UCSD-AML1 (cell line): ENCODE measurements at regions not wholly inside any gene's neighbourhood (a gene's known extent, or its start where the extent isn't known, plus 50 kb on each side); places are given as distances from the start of the nearest gene placed in this dataset.

ENCODE experiments used
- DNase-seq: peaks from one replicate; lab custom pipeline; 2025; ENCODE audit not compliant: unreplicated experiment; lab: John Stamatoyannopoulos, UW

GRCh38 chr4:15130441-15130840 is 128.2 kb downstream of the CPEB2 start:
- no peak for DNase-seq

DNA sequence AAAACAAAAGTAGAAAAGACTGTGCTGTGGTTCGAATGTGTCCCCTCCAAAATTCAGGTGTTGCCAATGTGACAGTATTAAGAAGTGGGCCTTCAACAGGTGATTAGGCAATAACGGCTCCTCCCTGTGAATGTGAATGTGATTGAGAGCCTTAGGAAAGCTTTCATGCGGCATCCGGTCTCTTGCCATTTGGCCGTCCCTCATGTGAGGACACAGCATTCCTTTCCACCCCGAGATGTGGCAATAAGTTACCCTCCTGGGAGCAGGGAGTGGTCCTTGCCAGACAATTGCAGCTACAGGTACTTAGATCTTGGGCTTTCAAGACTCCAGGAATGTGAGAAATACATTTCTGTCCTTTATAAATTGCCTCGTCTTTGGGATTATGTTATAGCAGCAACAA is 129.3 kb downstream of the CPEB2 start:
- DNase-seq: no peak

DNA sequence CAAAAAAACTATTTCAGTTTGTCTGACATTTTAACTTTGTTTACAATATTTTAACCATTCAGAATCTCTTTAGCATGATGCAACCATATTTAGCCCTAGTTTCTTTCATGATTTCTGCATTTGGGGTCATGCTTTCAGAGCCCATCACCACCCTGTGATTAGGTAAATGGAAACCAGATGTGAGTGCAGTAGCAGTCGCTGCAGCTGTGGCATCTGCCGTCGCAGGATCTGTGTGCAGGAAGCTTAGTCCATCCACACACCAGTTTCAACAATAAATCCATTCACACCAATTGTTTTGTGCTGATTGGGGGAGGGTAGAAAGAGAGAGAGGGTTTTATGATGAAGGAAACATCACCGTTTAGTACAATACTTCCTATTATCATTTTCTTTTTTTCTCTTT is 130.5 kb downstream of the CPEB2 start:
- no peak for DNase-seq

DNA sequence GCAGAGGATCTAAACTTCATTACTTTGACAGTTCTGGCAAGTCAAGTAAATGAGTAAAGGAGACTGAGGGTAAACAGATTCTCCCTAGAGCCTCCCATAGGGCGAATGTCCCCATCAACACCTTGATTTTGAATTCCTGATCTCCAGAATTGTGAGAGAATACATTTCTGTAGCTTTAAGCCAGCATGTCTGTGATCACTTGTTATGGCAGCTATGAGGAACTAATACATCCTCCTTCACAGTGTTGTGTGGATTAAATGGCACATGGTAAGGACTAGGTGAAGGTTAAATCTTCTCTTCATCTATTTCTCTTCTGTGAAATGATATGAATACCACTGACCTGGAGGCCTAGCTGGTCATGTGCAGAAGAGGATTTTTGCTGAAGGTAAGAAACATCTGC is 137.3 kb downstream of the CPEB2 start:
- no peak for DNase-seq

- no peak for DNase-seq
These were observed 139.9 kb downstream of the CPEB2 start for GRCh38 chr4:15142201-15142600.

GRCh38 chr4:15143551-15143950 is 141.3 kb downstream of the CPEB2 start:
- DNase-seq: no peak

- DNase-seq: no peak
These were observed 142.1 kb downstream of the CPEB2 start for GRCh38 chr4:15144249-15144966.

DNA sequence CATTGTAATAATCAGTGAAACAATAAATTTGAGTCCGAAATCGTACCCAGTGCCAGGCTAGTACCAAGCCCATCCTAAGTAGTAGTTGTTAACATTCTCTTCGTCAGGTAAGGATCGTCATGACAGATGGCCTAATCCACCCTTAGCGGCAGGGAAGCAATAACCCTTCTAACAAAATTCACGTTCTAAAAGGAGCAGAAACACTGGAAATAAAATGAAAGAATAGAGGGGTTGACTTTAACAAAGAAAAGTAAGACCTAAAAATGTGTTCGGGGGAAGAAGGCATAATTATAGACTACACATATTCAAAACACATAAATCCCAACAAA is 142.7 kb downstream of the CPEB2 start:
- no peak for DNase-seq

DNA sequence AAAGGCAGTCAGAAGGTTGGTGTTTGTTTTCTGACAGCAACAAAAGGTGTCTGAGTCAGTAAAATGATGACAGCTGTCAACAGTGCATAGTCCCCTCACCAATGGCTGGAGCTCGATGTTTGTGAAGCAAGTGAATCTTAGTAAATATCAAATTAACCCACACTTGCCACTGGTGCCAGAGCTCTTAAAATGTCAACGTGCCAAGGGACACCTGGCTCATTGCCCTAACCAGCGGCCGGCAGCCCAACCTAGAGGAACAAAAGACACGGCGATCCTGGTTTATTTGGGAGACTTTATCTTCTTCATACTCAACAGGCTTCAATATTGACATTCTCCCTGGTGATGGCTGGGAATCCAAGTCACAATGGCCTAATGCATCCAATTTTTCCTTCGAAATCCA is 143.4 kb downstream of the CPEB2 start:
- DNase-seq: no peak

DNA sequence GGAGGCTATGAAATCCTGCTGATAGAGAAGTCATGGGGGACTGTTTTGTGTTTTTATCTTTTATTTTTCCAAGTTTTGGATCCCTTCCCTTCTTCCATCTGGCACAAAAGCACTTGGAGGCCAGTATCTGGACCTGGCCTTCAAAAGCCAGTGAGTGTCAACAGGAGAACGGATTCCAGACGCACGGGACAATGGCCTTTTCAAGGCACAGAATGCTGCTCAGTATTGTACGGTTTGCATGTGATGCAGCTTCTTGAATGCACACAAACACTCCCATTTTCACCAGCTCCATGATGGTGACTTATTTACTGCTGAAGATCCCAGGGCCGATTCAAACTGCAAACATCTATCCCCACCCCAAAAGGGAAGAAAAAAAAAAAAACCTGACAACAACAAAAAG is 145.4 kb downstream of the CPEB2 start:
- DNase-seq: no peak

- DNase-seq: no peak
These were observed 145.9 kb downstream of the CPEB2 start for GRCh38 chr4:15148199-15148598.

DNA sequence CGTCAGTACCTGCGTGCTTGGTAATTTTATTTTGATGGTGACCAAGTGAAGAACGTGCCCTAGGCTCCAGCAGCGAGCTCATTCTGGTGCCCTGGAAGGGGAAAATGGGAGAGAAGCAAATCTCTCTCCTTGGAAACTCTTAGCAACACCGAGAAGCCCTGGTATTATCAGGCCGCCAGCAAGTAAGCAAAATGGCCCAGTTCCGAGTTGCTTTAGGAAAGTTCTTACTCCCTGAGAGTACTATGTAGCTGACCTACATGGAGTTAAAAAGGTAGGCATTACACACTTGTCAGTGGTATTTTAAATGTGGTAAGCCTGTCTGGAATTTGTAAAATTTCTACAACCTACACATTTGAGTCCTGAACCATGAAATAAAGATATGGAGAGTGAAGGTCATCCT is 146.4 kb downstream of the CPEB2 start:
- no peak for DNase-seq

- DNase-seq: no peak
These were observed 147.1 kb downstream of the CPEB2 start for GRCh38 chr4:15149234-15149838.

DNA sequence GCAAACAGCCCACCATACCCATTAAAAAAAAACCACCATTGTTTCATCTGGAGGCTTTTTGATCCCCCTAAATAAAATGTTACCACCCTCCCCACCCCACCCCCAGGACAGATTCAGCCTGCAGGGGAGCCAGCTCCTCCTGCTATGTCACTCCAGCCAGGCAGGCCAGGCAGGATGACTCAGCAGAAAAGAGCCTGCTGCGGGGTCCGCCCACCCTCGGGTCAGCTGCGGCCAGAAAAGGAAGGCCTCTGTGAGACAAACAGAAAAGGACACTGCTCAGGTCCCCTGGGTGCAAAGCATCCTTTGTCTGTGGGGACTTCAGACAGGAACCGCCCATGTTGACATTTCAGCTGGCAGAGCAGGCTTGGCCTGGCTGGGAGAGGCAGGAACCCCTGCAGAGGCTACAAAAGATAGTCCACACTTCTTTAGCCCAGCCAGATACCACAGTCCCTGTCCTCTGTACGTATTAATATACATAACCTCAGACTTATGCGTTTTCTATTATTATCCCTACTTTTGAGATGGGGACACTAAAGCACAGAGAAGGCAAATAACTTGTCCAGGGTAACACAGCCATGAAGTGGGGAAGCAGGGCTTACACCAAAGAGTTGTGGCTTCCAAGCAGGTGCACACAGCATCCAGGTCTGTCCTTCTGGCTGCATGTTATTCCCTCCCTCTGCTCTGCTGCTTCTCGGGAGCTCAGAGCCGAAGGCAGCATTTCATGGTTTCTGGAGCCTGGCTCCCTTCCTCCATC is 147.7 kb downstream of the CPEB2 start:
- DNase-seq: peak; percentile 66

- DNase-seq: no peak
These were observed 148.3 kb downstream of the CPEB2 start for GRCh38 chr4:15150631-15151030.

DNA sequence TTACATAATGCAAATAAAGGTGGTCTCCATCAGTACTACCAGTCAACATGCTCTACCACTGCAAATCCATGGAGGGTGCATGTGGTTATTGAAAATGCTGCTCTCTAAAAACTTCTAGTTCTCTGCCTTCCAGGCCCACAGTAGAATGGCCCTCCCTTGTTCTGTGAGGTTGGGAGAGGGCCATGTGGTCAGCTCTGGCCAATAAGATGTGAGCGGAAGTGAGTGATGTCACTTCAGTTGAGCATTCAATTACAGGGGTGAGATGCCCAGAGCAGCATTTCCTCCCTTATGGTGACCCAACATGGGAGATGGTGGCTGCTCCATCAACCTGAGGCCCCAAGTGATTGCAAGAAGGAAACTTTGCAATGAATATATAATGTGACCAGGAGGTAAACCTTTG is 148.8 kb downstream of the CPEB2 start:
- DNase-seq: no peak

DNA sequence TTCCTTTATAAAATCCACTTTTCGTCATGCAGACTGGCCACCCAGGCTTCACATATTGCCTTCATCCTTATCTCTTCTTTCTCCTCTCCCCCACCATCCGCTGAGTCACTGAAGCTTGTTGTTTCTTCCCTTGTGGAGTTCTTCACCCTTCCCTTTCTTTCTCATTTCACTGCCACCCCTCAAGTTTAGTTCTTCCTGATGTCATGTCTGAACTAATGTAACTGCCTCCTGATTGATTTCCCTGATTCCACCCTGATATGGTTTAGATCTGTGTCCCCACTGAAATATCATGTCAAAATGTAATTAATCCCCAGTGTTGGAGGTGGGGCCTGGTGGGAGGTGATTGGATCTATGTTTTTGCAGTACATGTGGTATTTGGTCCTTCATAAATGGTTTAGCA is 151.4 kb downstream of the CPEB2 start:
- no peak for DNase-seq

DNA sequence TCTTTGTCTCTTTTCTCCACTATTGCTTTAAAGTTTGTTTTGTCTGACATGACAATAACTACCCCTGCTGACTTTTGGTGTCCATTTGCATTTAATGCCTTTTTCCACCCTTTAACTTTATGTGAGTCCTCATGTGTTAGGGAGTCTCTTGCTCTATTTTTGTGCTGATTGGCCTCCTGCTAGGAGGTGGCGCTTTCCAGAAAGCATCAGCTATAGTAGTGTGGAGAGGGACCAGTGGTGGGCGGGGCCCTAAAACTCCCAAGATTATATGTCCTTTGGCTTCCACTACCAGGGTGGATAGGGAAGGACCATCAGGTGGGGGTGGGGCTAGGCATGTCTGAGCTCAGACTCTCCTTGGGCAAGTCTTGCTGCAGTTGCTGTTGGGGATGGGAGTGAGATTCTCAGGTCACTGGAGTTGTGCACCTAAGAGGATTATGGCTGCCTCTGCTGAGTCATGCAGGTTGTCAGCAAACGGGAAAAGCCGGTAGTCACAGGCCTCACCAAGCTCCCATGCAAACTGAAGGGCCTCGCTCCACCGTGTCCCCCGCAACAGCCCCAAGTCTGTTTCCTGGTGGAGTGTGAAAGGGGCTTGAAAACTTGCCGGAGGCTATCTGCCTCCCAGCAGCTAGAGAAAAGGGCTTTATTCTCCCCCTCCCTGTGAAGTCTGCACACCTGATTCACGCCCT is 156.3 kb downstream of the CPEB2 start:
- DNase-seq: no peak

DNA sequence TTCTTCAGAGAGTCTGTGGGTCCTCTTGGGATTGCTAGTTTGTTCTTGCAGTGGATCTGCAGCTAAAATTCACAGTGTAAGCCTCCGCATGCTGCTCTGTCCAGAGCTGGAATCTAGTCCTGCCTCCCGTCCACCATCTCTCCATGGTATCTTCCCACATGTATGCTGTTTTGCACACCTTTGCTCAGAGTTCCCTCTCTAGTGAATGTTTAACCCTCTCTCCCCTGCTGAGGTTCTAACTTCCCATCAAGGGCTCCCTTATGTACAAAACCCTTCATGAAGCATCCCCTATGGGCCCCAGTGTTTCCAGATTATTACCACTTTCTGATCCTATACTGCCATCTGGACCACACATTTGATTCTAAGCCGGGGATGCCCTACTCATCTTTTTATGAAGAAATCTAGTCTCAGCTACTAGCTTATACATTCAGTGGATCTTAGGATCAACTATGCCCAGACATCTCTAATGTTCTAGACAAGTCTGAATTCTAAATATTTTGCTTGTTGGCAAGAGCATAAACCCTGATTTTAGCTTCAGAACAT is 157.3 kb downstream of the CPEB2 start:
- no peak for DNase-seq

DNA sequence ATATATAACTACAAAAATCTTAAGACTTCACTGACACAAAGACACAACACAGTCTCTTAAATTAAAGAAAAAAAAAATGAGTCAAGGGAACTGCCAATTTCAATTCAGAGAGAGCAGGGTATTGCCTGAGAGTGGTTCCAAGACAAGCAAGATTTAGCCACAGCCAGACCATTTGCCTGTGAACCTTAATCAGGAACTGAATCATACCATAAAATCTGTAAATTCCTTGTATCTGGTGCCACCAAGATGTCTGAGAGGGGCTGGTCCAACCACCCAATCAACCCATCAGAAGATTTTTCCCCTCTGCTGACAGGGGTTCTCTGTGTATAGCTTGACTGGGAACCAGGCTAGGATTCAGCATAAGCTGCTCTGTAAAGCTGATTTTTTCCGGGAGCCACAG is 159.2 kb downstream of the CPEB2 start:
- DNase-seq: no peak

- no peak for DNase-seq
These were observed 159.8 kb downstream of the CPEB2 start for GRCh38 chr4:15162046-15162445.
